ENCODE measurements at regions not wholly inside any gene's neighbourhood (a gene's known extent, or its start where the extent isn't known, plus 50 kb on each side); places are given as distances from the start of the nearest gene placed in this dataset.

DNA sequence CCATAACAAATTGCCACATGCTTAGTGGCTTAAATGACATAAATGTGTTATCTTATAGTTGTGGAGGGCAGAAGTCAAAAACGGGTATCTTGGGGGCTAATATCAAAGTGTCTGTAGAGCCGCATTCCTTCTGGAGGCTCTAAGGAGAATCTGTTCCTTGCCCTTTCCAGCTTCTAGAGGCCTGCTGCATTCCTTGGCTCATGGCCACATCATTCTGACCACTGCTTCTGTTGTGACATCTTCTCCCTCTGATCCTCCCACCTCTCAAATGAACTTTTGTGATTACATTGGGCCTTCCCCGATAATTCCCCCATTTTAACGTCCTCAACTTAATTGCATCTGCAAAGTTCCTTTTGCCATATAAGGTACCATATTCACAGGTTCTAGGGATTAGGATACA lies 76.1 kb downstream of the CYP26A1 start:
- TF ChIP-seq CTCF (conservative IDR thresholded peaks at IDR 0.05 in 1 of 2, IDR thresholded peaks at IDR 0.05 in 1 of 2; ENCODE audit: low read depth in 1 of 2, low read length in 2 of 2) = no peak
- TF ChIP-seq EZH2 (IDR thresholded peaks at IDR 0.05; ENCODE audit: low read length, missing control alignments) = no peak
- H3K9ac ChIP-seq (ENCODE audit: insufficient read depth, low read length) = no peak overlapping the region
- H3K4me3 ChIP-seq (replicated peaks in 1 of 4; ENCODE audit: control extremely low read depth in 1 of 4, insufficient read depth in 1 of 4, low read depth in 3 of 4, low read length in 4 of 4) = no peak overlapping the region
- H3K79me2 ChIP-seq (ENCODE audit: control insufficient read depth, insufficient read depth, low read length) = no peaks in the 10 kb centered on the region
- no peaks in the 10 kb centered on the region for H3K36me3 ChIP-seq (ENCODE audit: control insufficient read depth, insufficient read depth, low read length)
- H2AFZ ChIP-seq (ENCODE audit: low read length) = no peak overlapping the region
- H3K9me3 ChIP-seq (ENCODE audit: control insufficient read depth, insufficient read depth, low read depth, low read length) = no peaks in the 10 kb centered on the region
- DNase-seq (ENCODE audit: low read depth in 2 of 2) = peak in 1 of 2 donors; percentile 67
- H3K27me3 ChIP-seq (ENCODE audit: control insufficient read depth, insufficient read depth, low read length) = peaks cover 6% of the 10 kb centered on the region
- peaks cover 3% of the 10 kb centered on the region for H3K4me1 ChIP-seq (ENCODE audit: control insufficient read depth, extremely low read depth, insufficient read depth, low read length)
- no peaks in the 10 kb centered on the region for H4K20me1 ChIP-seq (ENCODE audit: control insufficient read depth, extremely low read depth, insufficient read depth, low read length)
- no peak overlapping the region for H3K27ac ChIP-seq (ENCODE audit: insufficient read depth, low read length)
- no peak overlapping the region for H3K4me2 ChIP-seq (ENCODE audit: extremely low read depth, insufficient read depth, low read length)

GRCh38 chr10:93150289-93150688 lies 76.6 kb downstream of the CYP26A1 start:
- Histone ChIP-seq H3K36me3 (ENCODE audit: control insufficient read depth, insufficient read depth, low read length) (no peaks in the 10 kb centered on the region), H3K4me2 (ENCODE audit: extremely low read depth, insufficient read depth, low read length) (no peak overlapping the region), H3K79me2 (ENCODE audit: control insufficient read depth, insufficient read depth, low read length) (no peaks in the 10 kb centered on the region), H2AFZ (ENCODE audit: low read length) (no peak overlapping the region), H3K4me1 (ENCODE audit: control insufficient read depth, extremely low read depth, insufficient read depth, low read length) (peaks cover 3% of the 10 kb centered on the region), H3K9me3 (ENCODE audit: control insufficient read depth, insufficient read depth, low read depth, low read length) (no peaks in the 10 kb centered on the region), H3K27me3 (ENCODE audit: control insufficient read depth, insufficient read depth, low read length) (peaks cover 6% of the 10 kb centered on the region), H3K9ac (ENCODE audit: insufficient read depth, low read length) (no peak overlapping the region), H3K27ac (ENCODE audit: insufficient read depth, low read length) (no peak overlapping the region), H3K4me3 (replicated peaks in 1 of 4; ENCODE audit: control extremely low read depth in 1 of 4, insufficient read depth in 1 of 4, low read depth in 3 of 4, low read length in 4 of 4) (no peak overlapping the region), H4K20me1 (ENCODE audit: control insufficient read depth, extremely low read depth, insufficient read depth, low read length) (no peaks in the 10 kb centered on the region)
- peak in 1 of 2 donors; percentile 72 for DNase-seq (ENCODE audit: low read depth in 2 of 2)
- TF ChIP-seq EZH2 (IDR thresholded peaks at IDR 0.05; ENCODE audit: low read length, missing control alignments) (no peak), CTCF (conservative IDR thresholded peaks at IDR 0.05 in 1 of 2, IDR thresholded peaks at IDR 0.05 in 1 of 2; ENCODE audit: low read depth in 1 of 2, low read length in 2 of 2) (no peak)

DNA sequence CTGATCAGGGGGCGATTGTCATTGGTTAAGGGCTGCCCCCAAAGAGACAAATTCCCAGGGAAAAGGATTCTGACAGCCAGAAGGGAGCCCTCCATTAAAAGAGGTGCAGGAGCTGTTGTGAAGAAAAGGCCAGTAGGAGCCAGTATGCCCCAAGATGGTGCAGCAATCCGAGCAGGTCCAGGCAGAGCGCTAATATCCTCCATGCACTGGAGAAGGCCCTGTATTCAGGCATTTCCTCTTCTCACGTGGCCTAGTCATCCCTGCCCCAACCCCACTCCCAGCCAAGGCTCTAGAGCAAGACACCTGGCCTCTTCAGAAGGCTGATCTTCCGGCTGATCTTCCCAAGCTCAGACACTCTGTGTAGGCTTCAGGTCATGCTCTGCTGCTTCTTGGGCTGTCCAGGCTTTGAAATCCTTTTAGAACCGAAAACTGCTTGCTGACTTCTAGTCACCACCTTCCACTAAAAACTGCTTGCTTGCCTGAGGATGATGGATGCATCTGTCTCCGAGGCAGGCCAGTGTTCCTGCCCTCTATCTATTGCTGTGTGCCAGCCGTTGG lies 77.4 kb downstream of the CYP26A1 start:
- no peaks in the 10 kb centered on the region for H3K36me3 ChIP-seq (ENCODE audit: control insufficient read depth, insufficient read depth, low read length)
- no peaks in the 10 kb centered on the region for H3K79me2 ChIP-seq (ENCODE audit: control insufficient read depth, insufficient read depth, low read length)
- TF ChIP-seq CTCF (conservative IDR thresholded peaks at IDR 0.05 in 1 of 2, IDR thresholded peaks at IDR 0.05 in 1 of 2; ENCODE audit: low read depth in 1 of 2, low read length in 2 of 2) (no peak), EZH2 (IDR thresholded peaks at IDR 0.05; ENCODE audit: low read length, missing control alignments) (no peak)
- H3K4me2 ChIP-seq (ENCODE audit: extremely low read depth, insufficient read depth, low read length) = no peak overlapping the region
- peaks cover 3% of the 10 kb centered on the region for H3K4me1 ChIP-seq (ENCODE audit: control insufficient read depth, extremely low read depth, insufficient read depth, low read length)
- no peak for DNase-seq (ENCODE audit: low read depth in 2 of 2)
- H3K4me3 ChIP-seq (replicated peaks in 1 of 4; ENCODE audit: control extremely low read depth in 1 of 4, insufficient read depth in 1 of 4, low read depth in 3 of 4, low read length in 4 of 4) = no peak overlapping the region
- H2AFZ ChIP-seq (ENCODE audit: low read length) = no peak overlapping the region
- peaks cover 6% of the 10 kb centered on the region for H3K27me3 ChIP-seq (ENCODE audit: control insufficient read depth, insufficient read depth, low read length)
- H3K9ac ChIP-seq (ENCODE audit: insufficient read depth, low read length) = no peak overlapping the region
- no peak overlapping the region for H3K27ac ChIP-seq (ENCODE audit: insufficient read depth, low read length)
- H3K9me3 ChIP-seq (ENCODE audit: control insufficient read depth, insufficient read depth, low read depth, low read length) = no peaks in the 10 kb centered on the region
- H4K20me1 ChIP-seq (ENCODE audit: control insufficient read depth, extremely low read depth, insufficient read depth, low read length) = no peaks in the 10 kb centered on the region
